ENCODE measurements at regions not wholly inside any gene's neighbourhood (a gene's known extent, or its start where the extent isn't known, plus 50 kb on each side); places are given as distances from the start of the nearest gene placed in this dataset.

DNA sequence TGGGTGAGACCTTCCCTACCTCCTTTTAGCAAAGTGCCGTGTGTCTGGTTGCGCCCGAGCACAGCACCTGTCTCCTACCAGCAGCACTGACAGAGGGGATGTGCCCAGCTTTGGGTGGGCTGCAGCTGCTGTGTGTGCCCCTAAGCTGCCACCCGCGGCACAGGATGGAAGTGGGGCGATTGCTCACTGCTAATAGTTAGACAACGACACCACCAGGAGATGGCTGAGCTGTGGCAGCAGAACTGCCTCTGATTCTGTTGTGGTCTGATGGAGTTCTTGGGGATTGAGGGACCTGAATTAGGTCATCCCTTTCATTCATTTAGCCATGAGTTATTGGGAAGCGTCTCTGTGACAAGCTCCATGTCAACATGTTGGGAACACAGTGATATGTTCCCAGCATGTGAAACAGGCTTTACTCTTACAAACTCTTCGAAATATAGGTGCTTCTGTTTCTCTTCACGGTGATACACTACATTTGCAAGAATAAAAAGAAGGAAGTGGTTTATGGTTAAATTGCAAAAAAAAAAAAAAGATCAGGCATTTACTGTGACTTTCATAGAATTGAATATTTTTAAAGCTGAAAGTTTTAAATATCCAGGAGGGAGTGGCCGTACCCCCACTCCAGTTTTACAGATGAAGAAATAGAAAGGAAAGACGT lies 184.4 kb downstream of the MAF start:
- no peak overlapping the region; the same call in 1 of the 2 replicates for H2BK15ac ChIP-seq (ENCODE audit: low read length)
- H3K4me2 ChIP-seq (ENCODE audit: insufficient read depth in 1 of 2, low read depth in 2 of 2, low read length in 2 of 2) = no peak overlapping the region
- no peak overlapping the region for H3K9ac ChIP-seq (replicated peaks in 1 of 4; ENCODE audit: extremely low read depth in 1 of 4, low read depth in 3 of 4, low read length in 3 of 4)
- no peak overlapping the region for H3K4ac ChIP-seq (replicated peaks; ENCODE audit: insufficient read length, low read depth, low read length)
- no peak overlapping the region for H3K4me3 ChIP-seq (ENCODE audit: extremely low read depth in 1 of 4, insufficient read depth in 2 of 4, low read depth in 3 of 4, low read length in 4 of 4)
- H2AK5ac ChIP-seq (ENCODE audit: low read depth, low read length) = no peak overlapping the region
- no peak overlapping the region for H2BK120ac ChIP-seq (replicated peaks; ENCODE audit: low read depth, low read length)
- no peaks in the 10 kb centered on the region for H3K9me3 ChIP-seq (ENCODE audit: insufficient read depth in 2 of 2, low read depth in 1 of 2, low read length in 1 of 2)
- H4K8ac ChIP-seq (ENCODE audit: extremely low read depth, insufficient read depth, low read length) = peak overlapping the region; percentile 15; the same call in 1 of the 2 replicates
- H3K79me1 ChIP-seq (ENCODE audit: low read depth, low read length) = no peaks in the 10 kb centered on the region
- no peaks in the 10 kb centered on the region for H3K79me2 ChIP-seq (ENCODE audit: control insufficient read depth in 1 of 2, insufficient read depth in 2 of 2, low read length in 2 of 2)
- H3K4me1 ChIP-seq (replicated peaks in 1 of 4; ENCODE audit: control insufficient read depth in 3 of 4, insufficient read depth in 4 of 4, low read length in 3 of 4) = peaks cover 0 to 30% (median 15%) of the 10 kb centered on the region in 4 experiments; a peak in 5 of 7 replicates
- H3K14ac ChIP-seq (ENCODE audit: insufficient read length) = no peak overlapping the region
- H3K27me3 ChIP-seq (replicated peaks in 1 of 4; ENCODE audit: control insufficient read depth in 3 of 4, extremely low read depth in 1 of 4, insufficient read depth in 3 of 4, low read length in 3 of 4) = no peaks in the 10 kb centered on the region; a peak in 1 of 7 replicates
- FAIRE-seq (no peak), DNase-seq (ENCODE audit: low read depth in 1 of 2, low spot score in 2 of 2) (no peak)
- no peaks in the 10 kb centered on the region for H3K23me2 ChIP-seq (ENCODE audit: low read depth, low read length)
- no peak overlapping the region for H2BK12ac ChIP-seq (ENCODE audit: low read depth, low read length)
- H3K56ac ChIP-seq (replicated peaks; ENCODE audit: insufficient read length, low read depth, low read length) = no peak overlapping the region
- no peak overlapping the region for H2BK5ac ChIP-seq (ENCODE audit: low read depth, low read length)
- TF ChIP-seq, protein P1, sequence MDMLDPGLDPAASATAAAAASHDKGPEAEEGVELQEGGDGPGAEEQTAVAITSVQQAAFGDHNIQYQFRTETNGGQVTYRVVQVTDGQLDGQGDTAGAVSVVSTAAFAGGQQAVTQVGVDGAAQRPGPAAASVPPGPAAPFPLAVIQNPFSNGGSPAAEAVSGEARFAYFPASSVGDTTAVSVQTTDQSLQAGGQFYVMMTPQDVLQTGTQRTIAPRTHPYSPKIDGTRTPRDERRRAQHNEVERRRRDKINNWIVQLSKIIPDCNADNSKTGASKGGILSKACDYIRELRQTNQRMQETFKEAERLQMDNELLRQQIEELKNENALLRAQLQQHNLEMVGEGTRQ (IDR thresholded peaks at IDR 0.05; ENCODE audit: low read length) = no peak
- TF ChIP-seq CHD1 (IDR thresholded peaks at IDR 0.05; ENCODE audit: low read depth, low read length) (no peak), SUZ12 (IDR thresholded peaks at IDR 0.05; ENCODE audit: low read length) (no peak), PHF8 (conservative IDR thresholded peaks at IDR 0.05; ENCODE audit: low read depth, low read length) (no peak), RBBP5 (IDR thresholded peaks at IDR 0.05; ENCODE audit: borderline replicate concordance, low read depth, low read length) (no peak)
- peak overlapping the region; percentile 55; the same call in 1 of the 2 replicates for H2BK20ac ChIP-seq (ENCODE audit: low read length)
- ChIA-PET CTCF (ENCODE audit: partially characterized antibody) (interaction anchor here (0.6 to 2.8 kb wide), 7 partner anchors 61 to 1022 kb away, joined by 3 to 9 read pairs (median 3); no protein-coding TSS in a partner anchor), POLR2A (ENCODE audit: partially characterized antibody) (no interaction called here)
- H4K91ac ChIP-seq (replicated peaks; ENCODE audit: insufficient read length, low read length) = no peak overlapping the region
- H3K36me3 ChIP-seq (ENCODE audit: control insufficient read depth in 2 of 4, insufficient read depth in 4 of 4, low read length in 3 of 4) = no peaks in the 10 kb centered on the region
- 91% methylated on average over 12 of the region's 12 CpGs; no CpG with 5 or more reads in 1 of the 2 experiments for WGBS, 2 experiments (ENCODE audit: extremely low coverage in 1 of 2, insufficient coverage in 1 of 2, insufficient read length in 1 of 2, insufficient replicate concordance in 2 of 2, low coverage in 1 of 2, low lambda C conversion rate in 2 of 2, missing lambda C conversion rate in 1 of 2)
- no peak overlapping the region for H4K5ac ChIP-seq (ENCODE audit: insufficient read length, low read depth, low read length)
- no peak overlapping the region for H3K23ac ChIP-seq (ENCODE audit: insufficient read length)
- no peak overlapping the region for H3K18ac ChIP-seq (ENCODE audit: extremely low read depth, low read length)
- no peaks in the 10 kb centered on the region for H4K20me1 ChIP-seq (replicated peaks in 1 of 2; ENCODE audit: control insufficient read depth in 1 of 2, insufficient read depth in 2 of 2, low read length in 2 of 2)
- no peak overlapping the region for H3K27ac ChIP-seq (ENCODE audit: low read depth, low read length)
- no peak overlapping the region for H2AFZ ChIP-seq (ENCODE audit: low read length)

Measured in H1 (cell line).